HG03159 (cell line): ENCODE measurements at regions not wholly inside any gene's neighbourhood (a gene's known extent, or its start where the extent isn't known, plus 50 kb on each side); places are given as distances from the start of the nearest gene placed in this dataset.
A peak's percentile ranks its signal among the peaks of the same experiment; 100 is the strongest.
"Not testable (repeated sequence)": the region's sequence is repeated elsewhere in the genome, so short reads cannot be mapped to it uniquely, and the experiment has no call there.

Experiments used
- ATAC-seq: cut with Tn5 transposase; IDR thresholded peaks from one replicate; pipeline ENCODE4 v1.9.1; 2021; ENCODE audit warnings: mild to moderate bottlenecking, moderate library complexity; ENCODE audit not compliant: unreplicated experiment

- no peak for ATAC-seq
Measured at GRCh38 chr3:178967177-178967532, 104.5 kb downstream of the ZMAT3 start.

- ATAC-seq: peak; percentile 39
Measured at GRCh38 chr3:178966299-178967176, 105.1 kb downstream of the ZMAT3 start.

DNA sequence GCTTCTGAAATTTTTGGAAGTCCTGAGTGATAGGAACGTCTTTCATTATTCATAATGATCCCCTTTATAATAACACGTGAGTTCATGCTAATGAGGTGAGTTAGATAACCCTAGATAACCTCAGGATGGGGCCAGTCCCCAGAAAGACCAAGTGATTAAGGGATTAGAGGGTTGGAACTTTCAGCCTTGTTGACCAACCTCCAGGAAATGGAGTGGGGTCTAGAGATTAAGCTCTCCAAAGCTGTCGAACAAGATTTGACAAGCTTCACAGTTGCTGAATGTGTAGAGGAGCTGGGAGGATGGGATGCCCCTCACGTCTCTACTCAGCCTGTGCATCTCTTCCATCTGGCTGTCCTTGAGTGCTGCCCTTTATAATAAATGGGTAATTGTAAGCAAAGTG lies 107.1 kb downstream of the ZMAT3 start:
- no peak for ATAC-seq

- ATAC-seq: no peak
Measured at GRCh38 chr3:178960918-178961317, 110.7 kb downstream of the ZMAT3 start.

DNA sequence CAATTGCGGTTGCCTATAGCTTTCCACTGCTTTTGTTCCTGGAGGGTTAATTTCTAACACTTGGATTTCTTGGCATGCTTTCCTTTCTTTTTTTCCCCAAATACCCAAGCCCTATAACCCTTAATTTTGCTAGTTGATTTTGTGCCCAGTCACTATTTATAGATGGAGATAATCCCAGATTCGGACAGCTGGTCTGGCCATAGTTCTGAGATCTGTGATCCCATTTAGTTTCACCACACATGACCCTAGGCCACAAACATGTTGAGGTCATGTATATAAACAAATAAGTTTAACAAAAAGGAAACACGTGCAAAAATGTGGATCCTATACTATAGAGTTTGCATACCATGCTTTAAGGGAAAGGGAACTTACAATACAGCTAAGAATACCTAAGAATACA lies 111.4 kb downstream of the ZMAT3 start:
- no peak for ATAC-seq

- no peak for ATAC-seq
Measured at GRCh38 chr3:178950676-178951075, 120.9 kb downstream of the ZMAT3 start.

- ATAC-seq: no peak
Measured at GRCh38 chr3:178949896-178950295, 121.7 kb downstream of the ZMAT3 start.

DNA sequence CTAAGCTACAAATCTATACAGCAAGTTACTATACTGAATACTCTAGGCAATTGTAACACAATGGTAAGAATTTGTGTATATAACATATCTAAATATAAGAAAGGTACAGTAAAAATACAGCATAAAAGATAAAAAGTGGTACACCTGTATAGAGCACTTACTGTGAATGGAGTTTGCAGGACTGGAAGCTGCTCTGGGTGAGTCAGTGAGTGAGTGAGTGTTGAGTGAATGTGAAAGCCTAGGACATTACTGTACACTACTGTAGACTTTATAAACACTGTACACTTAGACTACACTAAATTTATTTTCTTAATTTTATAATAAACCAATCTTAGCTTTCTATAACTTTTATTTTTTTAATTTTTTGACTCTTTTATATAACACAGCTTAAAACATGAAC lies 123.1 kb downstream of the ZMAT3 start:
- no peak for ATAC-seq

- no peak for ATAC-seq
Measured at GRCh38 chr3:178947738-178948137, 123.9 kb downstream of the ZMAT3 start.

- ATAC-seq: not testable (repeated sequence)
Measured at GRCh38 chr3:178942261-178942660, 129.3 kb downstream of the ZMAT3 start.

- ATAC-seq: no peak
Measured at GRCh38 chr3:178930116-178930515, 141.5 kb downstream of the ZMAT3 start.

- ATAC-seq: no peak
Measured at GRCh38 chr3:178916223-178916622, 155.4 kb downstream of the ZMAT3 start.

- peak; percentile 73 for ATAC-seq
Measured at GRCh38 chr3:178915365-178915764, 156.2 kb downstream of the ZMAT3 start.

DNA sequence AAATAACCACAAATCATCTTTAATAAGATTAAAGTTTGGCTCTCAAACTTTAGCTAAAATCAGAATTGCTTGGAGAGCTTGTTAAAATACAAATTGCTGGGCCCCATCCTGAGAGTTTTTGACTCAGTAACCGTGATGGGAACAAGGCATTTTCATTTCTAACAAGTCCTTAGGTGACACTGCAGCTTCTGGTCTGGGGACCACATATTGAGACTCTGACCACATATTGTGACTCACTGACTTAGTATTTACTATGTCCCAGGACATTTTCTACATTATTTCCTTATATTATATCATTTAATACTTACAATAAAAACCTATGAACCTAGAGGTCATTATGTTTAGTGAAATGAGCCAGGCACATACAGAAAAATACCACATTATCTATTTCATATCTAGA lies 164.5 kb downstream of the ZMAT3 start:
- ATAC-seq: no peak

GRCh38 chr3:178901204-178901603 lies 170.4 kb downstream of the ZMAT3 start:
- ATAC-seq: no peak

GRCh38 chr3:178900029-178900646 lies 171.5 kb downstream of the ZMAT3 start:
- ATAC-seq: no peak

GRCh38 chr3:178895178-178895789 lies 176.3 kb downstream of the ZMAT3 start:
- no peak for ATAC-seq
